ENCODE measurements at regions not wholly inside any gene's neighbourhood (a gene's known extent, or its start where the extent isn't known, plus 50 kb on each side); places are given as distances from the start of the nearest gene placed in this dataset.

- TF ChIP-seq SMAD5 (IDR thresholded peaks at IDR 0.05; ENCODE audit: low read depth) (no peak), BACH1 (IDR thresholded peaks at IDR 0.05; ENCODE audit: borderline replicate concordance) (no peak), USF1 (IDR thresholded peaks at IDR 0.05; ENCODE audit: borderline replicate concordance, extremely low read length, insufficient read depth, low read depth, low read length) (no peak), MEF2A (IDR thresholded peaks at IDR 0.05; ENCODE audit: insufficient read depth, low read depth, low read length) (no peak), MYB (IDR thresholded peaks at IDR 0.05; ENCODE audit: borderline replicate concordance, low read depth, low read length) (no peak), CBFB (IDR thresholded peaks at IDR 0.05; ENCODE audit: low read depth) (no peak), SKIL (IDR thresholded peaks at IDR 0.05; ENCODE audit: low read depth, poor library complexity, severe bottlenecking) (no peak), SMAD1 (IDR thresholded peaks at IDR 0.05; ENCODE audit: low read depth, partially characterized antibody) (no peak)
Measured at GRCh38 chr16:52748741-52749140, 201.8 kb upstream of the TOX3 start (continued).

GRCh38 chr16:52747088-52747595, 200.2 kb upstream of the TOX3 start:
- WGBS (ENCODE audit: insufficient coverage, insufficient replicate concordance, low lambda C conversion rate, missing lambda C conversion rate) = 6% methylated on average over 2 of the region's 2 CpGs
- DNase-seq (ENCODE audit: low read depth, low spot score) (no peak), ATAC-seq (no peak), FAIRE-seq (no peak)
- in situ Hi-C loops (cut with MboI) (no loop called here), intact Hi-C loops (cut with micrococcal nuclease; ENCODE audit: unreplicated experiment) (no loop called here)
- no peaks in the 10 kb centered on the region for H3K27me3 ChIP-seq (replicated peaks in 1 of 2; ENCODE audit: control insufficient read depth in 2 of 2, insufficient read depth in 2 of 2, low read length in 1 of 2)
- H2AFZ ChIP-seq (ENCODE audit: control insufficient read depth, low read depth, low read length) = no peak overlapping the region
- ChIA-PET SMC1A (ENCODE audit: uncharacterized antibody, unreplicated experiment) (no interaction called here), RAD21 (ENCODE audit: unreplicated experiment) (no interaction called here), CTCF (no interaction called here), POLR2A (no interaction called here)
- no peak overlapping the region for H3K4me2 ChIP-seq (ENCODE audit: control insufficient read depth, insufficient read depth)
- H3K4me1 ChIP-seq (ENCODE audit: control insufficient read depth, insufficient read depth, low read length) = no peaks in the 10 kb centered on the region
- no peak overlapping the region for H3K4me3 ChIP-seq
- no peaks in the 10 kb centered on the region for H3K79me2 ChIP-seq (ENCODE audit: control insufficient read depth, insufficient read depth, low read length)
- no TSS peak for BruUV-seq (replicated peaks)
- no peaks in the 10 kb centered on the region for H4K20me1 ChIP-seq (ENCODE audit: control insufficient read depth, insufficient read depth)
- no peak overlapping the region for H3K27ac ChIP-seq (ENCODE audit: control insufficient read depth, insufficient read depth)
- no peak for TF ChIP-seq ZSCAN29 (IDR thresholded peaks at IDR 0.05)
- no peak for TF ChIP-seq NBN (IDR thresholded peaks at IDR 0.05)
- TF ChIP-seq ZNF384 (IDR thresholded peaks at IDR 0.05; ENCODE audit: borderline replicate concordance, low read depth, low read length) = no peak
- TF ChIP-seq ZBTB40 (IDR thresholded peaks at IDR 0.05; ENCODE audit: borderline replicate concordance) = no peak
- TF ChIP-seq TCF12 (IDR thresholded peaks at IDR 0.05; ENCODE audit: low read depth, low read length) = no peak
- H3K9ac ChIP-seq (ENCODE audit: control insufficient read depth, insufficient read depth, low read length) = no peak overlapping the region
- no peaks in the 10 kb centered on the region for H3K9me3 ChIP-seq (replicated peaks; ENCODE audit: control insufficient read depth, insufficient read depth, low read length)
- H3K36me3 ChIP-seq (ENCODE audit: control insufficient read depth in 2 of 2, insufficient read depth in 2 of 2, low read length in 1 of 2) = no peaks in the 10 kb centered on the region

All from GM12878 (cell line).